T47D (cell line): ENCODE measurements at regions not wholly inside any gene's neighbourhood (a gene's known extent, or its start where the extent isn't known, plus 50 kb on each side); places are given as distances from the start of the nearest gene placed in this dataset.

Experiments
- DNase-seq, 2 experiments: peaks; one replicate each; pipeline versions ENCODE4 v3.0.0 to v3.0.0-alpha.2; 2011 to 2012; ENCODE audit warnings: low read depth in 1 of 2, low spot score in 1 of 2
- JUND ChIP-seq: IDR thresholded peaks from 2 replicates; pipeline ENCODE4 v1.6.1; 2012; ENCODE audit warnings: low read depth
- in situ Hi-C: cut with HindIII; loops from 2 replicates; pipeline ENCODE4 v1.10.0; 2016; ENCODE audit warnings: low sequenced_read_pairs, low pct_unique_long_range_greater_than_20kb

- no peak for TF ChIP-seq JUND
- no peak for DNase-seq
- in situ Hi-C loops: no loop called here
These were observed 404.4 kb upstream of the SYT4 start for GRCh38 chr18:43681661-43682060.

GRCh38 chr18:43682196-43682595, 404.9 kb upstream of the SYT4 start:
- in situ Hi-C loops: no loop called here
- no peak for DNase-seq
- no peak for TF ChIP-seq JUND

- in situ Hi-C loops: no loop called here
- DNase-seq: no peak
- no peak for TF ChIP-seq JUND
These were observed 409.4 kb upstream of the SYT4 start for GRCh38 chr18:43686709-43687108.

GRCh38 chr18:43692099-43692690, 414.9 kb upstream of the SYT4 start:
- no peak for DNase-seq
- TF ChIP-seq JUND: no peak
- in situ Hi-C loops: no loop called here

- in situ Hi-C loops: no loop called here
- TF ChIP-seq JUND: no peak
These were observed 425.1 kb upstream of the SYT4 start for GRCh38 chr18:43702399-43702798.

GRCh38 chr18:43703050-43703449, 425.8 kb upstream of the SYT4 start:
- in situ Hi-C loops: no loop called here
- TF ChIP-seq JUND: no peak
- no peak for DNase-seq

More at GRCh38 chr18:43702399-43702798, 425.1 kb upstream of the SYT4 start:
- DNase-seq: no peak

- DNase-seq: no peak
- no peak for TF ChIP-seq JUND
- in situ Hi-C loops: no loop called here
These were observed 428.6 kb upstream of the SYT4 start for GRCh38 chr18:43705850-43706249.

GRCh38 chr18:43710135-43710534, 432.8 kb upstream of the SYT4 start:
- no peak for DNase-seq
- TF ChIP-seq JUND: no peak
- in situ Hi-C loops: no loop called here

GRCh38 chr18:43714343-43715010, 437.2 kb upstream of the SYT4 start:
- DNase-seq: no peak
- in situ Hi-C loops: no loop called here
- no peak for TF ChIP-seq JUND

- DNase-seq: peak in 1 of 2 experiments; percentile 43
- in situ Hi-C loops: no loop called here
- no peak for TF ChIP-seq JUND
These were observed 442.0 kb upstream of the SYT4 start for GRCh38 chr18:43719267-43719795.

- TF ChIP-seq JUND: no peak
- in situ Hi-C loops: no loop called here
- no peak for DNase-seq
These were observed 442.8 kb upstream of the SYT4 start for GRCh38 chr18:43720041-43720440.

- TF ChIP-seq JUND: no peak
- in situ Hi-C loops: no loop called here
These were observed 458.3 kb upstream of the SYT4 start for GRCh38 chr18:43735570-43735969.

GRCh38 chr18:43744960-43745745, 467.9 kb upstream of the SYT4 start:
- TF ChIP-seq JUND: no peak
- in situ Hi-C loops: no loop called here
- no peak for DNase-seq

More at GRCh38 chr18:43735570-43735969, 458.3 kb upstream of the SYT4 start:
- DNase-seq: no peak
